H1 (cell line): ENCODE measurements at regions not wholly inside any gene's neighbourhood (a gene's known extent, or its start where the extent isn't known, plus 50 kb on each side); places are given as distances from the start of the nearest gene placed in this dataset.

Experiments
- CTCF ChIA-PET: fragments of 300-600 bp; sonication (Branson Sonifier 250); formaldehyde crosslinking; loops from one replicate; lab custom pipeline; 2021; ENCODE audit not compliant: partially characterized antibody; lab: Charles Lee
- POLR2A ChIA-PET: fragments of 300-600 bp; sonication (Branson Sonifier 250); formaldehyde crosslinking; loops from one replicate; lab custom pipeline; 2021; ENCODE audit warnings: inconsistent platforms; ENCODE audit not compliant: partially characterized antibody; lab: Charles Lee
- DNase-seq, 2 experiments: peaks; one replicate each; pipeline versions ENCODE4 v3.0.0 to v3.0.0-alpha.2; 2010 to 2022; ENCODE audit warnings: low spot score in 2 of 2, low read depth in 1 of 2, mixed read lengths in 1 of 2
- FAIRE-seq: peaks from 2 replicates; lab custom pipeline; 2011; peaks lifted over from hg19 to GRCh38; lab: Jason Lieb, UNC
- H2AFZ ChIP-seq: 2 replicates; pipeline ENCODE4 v1.8.1; 2012; ENCODE audit warnings: low read length, inconsistent platforms
- H2AK5ac ChIP-seq: 2 replicates; pipeline ENCODE4 v1.6.1; 2013; ENCODE audit warnings: low read depth, low read length
- H2BK120ac ChIP-seq: replicated peaks from 2 replicates; pipeline ENCODE3; 2013; ENCODE audit warnings: low read depth, low read length, inconsistent platforms
- H2BK12ac ChIP-seq: 2 replicates; pipeline ENCODE4 v1.6.1; 2013; ENCODE audit warnings: low read depth, low read length
- H2BK15ac ChIP-seq: 2 replicates; pipeline ENCODE4 v1.6.1; 2013; ENCODE audit warnings: low read length
- H2BK20ac ChIP-seq: 2 replicates; pipeline ENCODE4 v1.6.1; 2013; ENCODE audit warnings: low read length
- H2BK5ac ChIP-seq: 2 replicates; pipeline ENCODE4 v1.6.1; 2013; ENCODE audit warnings: low read depth, low read length
- H3K14ac ChIP-seq: 2 replicates; pipeline ENCODE4 v1.6.1; 2013; ENCODE audit warnings: inconsistent platforms; ENCODE audit not compliant: insufficient read length
- H3K18ac ChIP-seq: 2 replicates; pipeline ENCODE4 v1.6.1; 2013; ENCODE audit warnings: low read length; ENCODE audit errors: extremely low read depth
- H3K23ac ChIP-seq: 2 replicates; pipeline ENCODE4 v1.6.1; 2013; ENCODE audit warnings: inconsistent platforms; ENCODE audit not compliant: insufficient read length
- H3K23me2 ChIP-seq: 2 replicates; pipeline ENCODE4 v1.6.1; 2013; ENCODE audit warnings: low read depth, low read length
- H3K27ac ChIP-seq: 2 replicates; pipeline ENCODE4 v1.6.1; 2011; ENCODE audit warnings: low read depth, low read length, inconsistent platforms
- H3K27me3 ChIP-seq, 4 experiments: replicated peaks in 1 of 4; 1 replicate in 1 of 4; 2 replicates in 3 of 4; pipeline versions ENCODE4 v1.6.1 to v1.8.1; 2011 to 2013; ENCODE audit warnings: low read length in 3 of 4, mild to moderate bottlenecking in 3 of 4, inconsistent platforms in 2 of 4, mixed read lengths in 2 of 4, moderate library complexity in 1 of 4; ENCODE audit not compliant: control insufficient read depth in 3 of 4, insufficient read depth in 3 of 4; ENCODE audit errors: extremely low read depth in 1 of 4
- H3K36me3 ChIP-seq, 4 experiments: 2 replicates each; pipeline versions ENCODE4 v1.6.1 to v1.8.1; 2011 to 2013; ENCODE audit warnings: mild to moderate bottlenecking in 4 of 4, low read length in 3 of 4, moderate library complexity in 2 of 4, control low read depth in 1 of 4, inconsistent platforms in 1 of 4; ENCODE audit not compliant: insufficient read depth in 4 of 4, control insufficient read depth in 2 of 4
- H3K4ac ChIP-seq: replicated peaks from 2 replicates; pipeline ENCODE3; 2013; ENCODE audit warnings: low read length, low read depth, mixed read lengths, inconsistent platforms; ENCODE audit not compliant: insufficient read length
- H3K4me1 ChIP-seq, 4 experiments: replicated peaks in 1 of 4; 1 replicate in 1 of 4; 2 replicates in 3 of 4; pipeline versions ENCODE4 v1.6.1 to v1.8.1; 2011 to 2013; ENCODE audit warnings: low read length in 3 of 4, inconsistent platforms in 2 of 4, mixed read lengths in 1 of 4; ENCODE audit not compliant: insufficient read depth in 4 of 4, control insufficient read depth in 3 of 4
- H3K4me2 ChIP-seq, 2 experiments: 2 replicates each; pipeline versions ENCODE4 v1.6.1 to v1.8.1; 2011 to 2013; ENCODE audit warnings: low read depth in 2 of 2, low read length in 2 of 2, control low read depth in 1 of 2, inconsistent platforms in 1 of 2, mild to moderate bottlenecking in 1 of 2; ENCODE audit not compliant: insufficient read depth in 1 of 2
- H3K4me3 ChIP-seq, 4 experiments: fragments of 200-600, 300-600 bp in 1 of 4; sonication (generic), shearing (Covaris generic), sonication (Bioruptor Twin) in 1 of 4; 2 replicates each; pipeline versions ENCODE4 v1.5.1 to v1.8.1; 2011 to 2016; ENCODE audit warnings: low read length in 4 of 4, low read depth in 3 of 4, control low read depth in 2 of 4, inconsistent platforms in 2 of 4, mild to moderate bottlenecking in 2 of 4, mixed read lengths in 1 of 4, moderate library complexity in 1 of 4; ENCODE audit not compliant: insufficient read depth in 2 of 4; ENCODE audit errors: extremely low read depth in 1 of 4
- H3K56ac ChIP-seq: replicated peaks from 2 replicates; pipeline ENCODE3; 2013; ENCODE audit warnings: low read depth, mild to moderate bottlenecking, mixed read lengths, low read length, inconsistent platforms; ENCODE audit not compliant: insufficient read length
- H3K79me1 ChIP-seq: 2 replicates; pipeline ENCODE4 v1.6.1; 2013; ENCODE audit warnings: low read depth, low read length, control low read depth
- H3K79me2 ChIP-seq, 2 experiments: 2 replicates each; pipeline versions ENCODE4 v1.6.1 to v1.8.1; 2012 to 2013; ENCODE audit warnings: low read length in 2 of 2, mild to moderate bottlenecking in 2 of 2, inconsistent platforms in 1 of 2; ENCODE audit not compliant: insufficient read depth in 2 of 2, control insufficient read depth in 1 of 2
- H3K9ac ChIP-seq, 4 experiments: replicated peaks in 1 of 4; 1 replicate in 1 of 4; 2 replicates in 3 of 4; pipeline versions ENCODE4 v1.6.1 to v1.8.1; 2011 to 2013; ENCODE audit warnings: low read depth in 3 of 4, low read length in 3 of 4, control low read depth in 2 of 4, mild to moderate bottlenecking in 2 of 4, moderate library complexity in 2 of 4, inconsistent platforms in 1 of 4; ENCODE audit errors: extremely low read depth in 1 of 4
- H3K9me3 ChIP-seq, 2 experiments: 2 replicates each; pipeline versions ENCODE4 v1.6.1 to v1.8.1; 2012 to 2013; ENCODE audit warnings: mild to moderate bottlenecking in 2 of 2, moderate library complexity in 2 of 2, control low read depth in 1 of 2, inconsistent platforms in 1 of 2, low read depth in 1 of 2, low read length in 1 of 2, mixed read lengths in 1 of 2; ENCODE audit not compliant: insufficient read depth in 2 of 2
- H4K20me1 ChIP-seq, 2 experiments: replicated peaks in 1 of 2; 2 replicates each; pipeline versions ENCODE3 to v1.8.1; 2011 to 2013; ENCODE audit warnings: inconsistent platforms in 2 of 2, low read length in 2 of 2, mild to moderate bottlenecking in 1 of 2; ENCODE audit not compliant: insufficient read depth in 2 of 2, control insufficient read depth in 1 of 2
- H4K5ac ChIP-seq: 2 replicates; pipeline ENCODE4 v1.6.1; 2013; ENCODE audit warnings: low read length, low read depth, mixed read lengths, inconsistent platforms; ENCODE audit not compliant: insufficient read length
- H4K8ac ChIP-seq: 2 replicates; pipeline ENCODE4 v1.8.0; 2013; ENCODE audit warnings: mild to moderate bottlenecking, moderate library complexity, low read length, inconsistent platforms; ENCODE audit not compliant: insufficient read depth; ENCODE audit errors: extremely low read depth
- H4K91ac ChIP-seq: replicated peaks from 2 replicates; pipeline ENCODE3; 2013; ENCODE audit warnings: low read length, mixed read lengths, inconsistent platforms; ENCODE audit not compliant: insufficient read length
- ATF3 ChIP-seq: IDR thresholded peaks from 2 replicates; pipeline ENCODE4 v1.6.1; 2011; ENCODE audit warnings: low read depth, mild to moderate bottlenecking, low read length; ENCODE audit not compliant: insufficient read depth
- CBX5 ChIP-seq: fragments of 300-800, 300-1000 bp; sonication (generic); IDR thresholded peaks from 2 replicates; pipeline ENCODE4 v1.7.1; 2016; ENCODE audit warnings: antibody characterized with exemption, low read length, low read depth
- CHD1 ChIP-seq: IDR thresholded peaks from 2 replicates; pipeline ENCODE4 v1.6.1; 2012; ENCODE audit warnings: low read depth, low read length, improper control_type of control experiment
- CTBP2 ChIP-seq: IDR thresholded peaks from 2 replicates; pipeline ENCODE4 v1.7.0; 2011; ENCODE audit warnings: borderline replicate concordance, mild to moderate bottlenecking, moderate library complexity, mixed read lengths, low read length; ENCODE audit not compliant: insufficient read depth, insufficient read length
- GTF2F1 ChIP-seq: IDR thresholded peaks from 2 replicates; pipeline ENCODE4 v1.6.1; 2012; ENCODE audit warnings: low read depth, low read length, improper control_type of control experiment, borderline replicate concordance
- KDM5A ChIP-seq: fragments of 200-600 bp; IDR thresholded peaks from 2 replicates; pipeline ENCODE4 v1.7.1; 2012; ENCODE audit warnings: mild to moderate bottlenecking, low read length, inconsistent platforms, mixed read lengths
- MAX ChIP-seq: IDR thresholded peaks from 2 replicates; pipeline ENCODE4 v1.6.1; 2012; ENCODE audit warnings: inconsistent platforms
- POLR2A ChIP-seq, 2 experiments: IDR thresholded peaks; 1 replicate in 1 of 2; 2 replicates in 1 of 2; pipeline ENCODE4 v1.6.1; 2011; ENCODE audit warnings: low read depth in 2 of 2, low read length in 2 of 2, mild to moderate bottlenecking in 2 of 2; ENCODE audit errors: control extremely low read depth in 1 of 2
- RAD21 ChIP-seq, 2 experiments: IDR thresholded peaks in 1 of 2; conservative IDR thresholded peaks in 1 of 2; 2 replicates each; pipeline ENCODE4 v1.6.1; 2011; ENCODE audit warnings: low read depth in 2 of 2, low read length in 2 of 2, improper control_type of control experiment in 1 of 2, inconsistent platforms in 1 of 2, mild to moderate bottlenecking in 1 of 2, moderate library complexity in 1 of 2
- RFX5 ChIP-seq: IDR thresholded peaks from 2 replicates; pipeline ENCODE4 v1.6.1; 2011; ENCODE audit warnings: low read depth, low read length, improper control_type of control experiment, borderline replicate concordance
- SIN3A ChIP-seq, 2 experiments: IDR thresholded peaks in 1 of 2; conservative IDR thresholded peaks in 1 of 2; 2 replicates each; pipeline ENCODE4 v1.6.1; 2011 to 2012; ENCODE audit warnings: low read length in 2 of 2, improper control_type of control experiment in 1 of 2, low read depth in 1 of 2, mild to moderate bottlenecking in 1 of 2
- SRF ChIP-seq: IDR thresholded peaks from 2 replicates; pipeline ENCODE4 v1.6.1; 2011; ENCODE audit warnings: mild to moderate bottlenecking, low read depth, low read length, moderate library complexity
- YY1 ChIP-seq: IDR thresholded peaks from 2 replicates; pipeline ENCODE4 v1.6.1; 2011; ENCODE audit warnings: low read depth, mild to moderate bottlenecking, low read length
- WGBS, 2 experiments: shearing (Covaris generic) in 1 of 2; methylation state at CpG; one replicate each; pipeline versions ENCODE4 v1.1.6 to v1.1.7; 2013 to 2015; ENCODE audit warnings: low lambda C conversion rate in 2 of 2, mixed read lengths in 2 of 2, inconsistent platforms in 1 of 2, low coverage in 1 of 2, missing lambda C conversion rate in 1 of 2; ENCODE audit not compliant: insufficient replicate concordance in 2 of 2, insufficient coverage in 1 of 2, insufficient read length in 1 of 2; ENCODE audit errors: extremely low coverage in 1 of 2, missing lambda C conversion rate in 1 of 2; 5-methylcytosine and 5-hydroxymethylcytosine counted together

DNA sequence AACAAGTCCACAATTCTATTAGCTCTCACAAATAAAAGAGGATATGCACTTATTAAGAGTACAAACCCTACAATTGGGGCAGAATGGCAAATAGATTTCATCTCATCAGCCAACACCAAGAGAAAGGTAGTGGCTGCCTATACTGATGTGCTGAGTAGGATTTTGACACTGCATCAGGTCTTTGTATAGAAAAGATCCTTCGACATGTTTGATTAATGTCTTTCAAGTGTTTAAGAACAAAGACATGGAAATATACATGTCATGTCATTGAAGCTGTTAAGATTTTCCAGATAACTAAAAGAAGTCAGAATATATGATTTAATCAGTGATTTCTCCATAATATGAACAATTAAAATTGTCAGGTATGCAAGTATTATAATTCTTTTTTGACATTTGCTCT, 238.7 kb upstream of the GRAMD2B start:
- Histone ChIP-seq H3K18ac (no peak overlapping the region), H2BK5ac (no peak overlapping the region), H3K4ac (no peak overlapping the region), H3K23me2 (no peaks in the 10 kb centered on the region), H3K4me1 (peaks cover 0 to 8% (median 1%) of the 10 kb centered on the region in 4 experiments; a peak in 2 of 7 replicates), H3K27me3 (peaks cover 0 to 1% (median 0%) of the 10 kb centered on the region in 4 experiments; a peak in 2 of 7 replicates), H3K14ac (no peak overlapping the region), H3K23ac (no peak overlapping the region), H3K9me3 (no peaks in the 10 kb centered on the region), H3K79me1 (no peaks in the 10 kb centered on the region), H2BK15ac (no peak overlapping the region), H2AFZ (no peak overlapping the region), H4K91ac (no peak overlapping the region), H3K79me2 (no peaks in the 10 kb centered on the region), H2AK5ac (no peak overlapping the region), H4K5ac (no peak overlapping the region), H3K27ac (no peak overlapping the region), H2BK20ac (no peak overlapping the region), H4K8ac (no peak overlapping the region), H2BK12ac (no peak overlapping the region), H3K36me3 (no peaks in the 10 kb centered on the region), H3K56ac (no peak overlapping the region), H3K4me2 (no peak overlapping the region), H3K4me3 (no peak overlapping the region), H2BK120ac (no peak overlapping the region), H4K20me1 (no peaks in the 10 kb centered on the region), H3K9ac (no peak overlapping the region)
- FAIRE-seq = no peak
- WGBS, 2 experiments = 93% methylated on average over 1 of the region's 1 CpG; no CpG with 5 or more reads in 1 of the 2 experiments
- CTCF ChIA-PET = no interaction called here
- POLR2A ChIA-PET = no interaction called here
- no peak for DNase-seq
- TF ChIP-seq CTBP2 = no peak
- no peak for TF ChIP-seq RFX5
- no peak for TF ChIP-seq ATF3
- no peak for TF ChIP-seq SRF
- no peak for TF ChIP-seq KDM5A
- no peak for TF ChIP-seq CBX5
- TF ChIP-seq SIN3A (conservative IDR thresholded peaks at IDR 0.05 in 1 of 2, IDR thresholded peaks at IDR 0.05 in 1 of 2; ENCODE audit: low read depth in 1 of 2, low read length in 2 of 2) = no peak
- TF ChIP-seq CHD1 = no peak
- no peak for TF ChIP-seq MAX
- TF ChIP-seq YY1 = no peak
- TF ChIP-seq RAD21 (IDR thresholded peaks at IDR 0.05 in 1 of 2, conservative IDR thresholded peaks at IDR 0.05 in 1 of 2; ENCODE audit: low read depth in 2 of 2, low read length in 2 of 2) = no peak
- TF ChIP-seq POLR2A (IDR thresholded peaks at IDR 0.05; ENCODE audit: control extremely low read depth in 1 of 2, low read depth in 2 of 2, low read length in 2 of 2) = no peak
- no peak for TF ChIP-seq GTF2F1
